Fibroblast of villous mesenchyme (primary cell): ENCODE measurements at regions not wholly inside any gene's neighbourhood (a gene's known extent, or its start where the extent isn't known, plus 50 kb on each side); places are given as distances from the start of the nearest gene placed in this dataset.

ENCODE experiments used
- DNase-seq: peaks from one replicate; pipeline ENCODE4 v3.0.0-alpha.2; 2010; ENCODE audit warnings: low read depth
- H3K4me3 ChIP-seq: 2 replicates; pipeline ENCODE4 v1.5.1; 2011; ENCODE audit warnings: low read depth, mild to moderate bottlenecking, low read length
- TF ChIP-seq, protein P1 (sequence below): IDR thresholded peaks from 2 replicates; pipeline ENCODE4 v1.5.1; 2012; ENCODE audit warnings: low read depth, mild to moderate bottlenecking, low read length; ENCODE audit not compliant: insufficient read depth

- H3K4me3 ChIP-seq = no peak overlapping the region
- TF ChIP-seq, protein P1, sequence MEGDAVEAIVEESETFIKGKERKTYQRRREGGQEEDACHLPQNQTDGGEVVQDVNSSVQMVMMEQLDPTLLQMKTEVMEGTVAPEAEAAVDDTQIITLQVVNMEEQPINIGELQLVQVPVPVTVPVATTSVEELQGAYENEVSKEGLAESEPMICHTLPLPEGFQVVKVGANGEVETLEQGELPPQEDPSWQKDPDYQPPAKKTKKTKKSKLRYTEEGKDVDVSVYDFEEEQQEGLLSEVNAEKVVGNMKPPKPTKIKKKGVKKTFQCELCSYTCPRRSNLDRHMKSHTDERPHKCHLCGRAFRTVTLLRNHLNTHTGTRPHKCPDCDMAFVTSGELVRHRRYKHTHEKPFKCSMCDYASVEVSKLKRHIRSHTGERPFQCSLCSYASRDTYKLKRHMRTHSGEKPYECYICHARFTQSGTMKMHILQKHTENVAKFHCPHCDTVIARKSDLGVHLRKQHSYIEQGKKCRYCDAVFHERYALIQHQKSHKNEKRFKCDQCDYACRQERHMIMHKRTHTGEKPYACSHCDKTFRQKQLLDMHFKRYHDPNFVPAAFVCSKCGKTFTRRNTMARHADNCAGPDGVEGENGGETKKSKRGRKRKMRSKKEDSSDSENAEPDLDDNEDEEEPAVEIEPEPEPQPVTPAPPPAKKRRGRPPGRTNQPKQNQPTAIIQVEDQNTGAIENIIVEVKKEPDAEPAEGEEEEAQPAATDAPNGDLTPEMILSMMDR = peak; percentile 22
- peak; percentile 8 for DNase-seq
These were observed 224.5 kb upstream of the TAPT1 start for GRCh38 chr4:16450724-16451123.

DNA sequence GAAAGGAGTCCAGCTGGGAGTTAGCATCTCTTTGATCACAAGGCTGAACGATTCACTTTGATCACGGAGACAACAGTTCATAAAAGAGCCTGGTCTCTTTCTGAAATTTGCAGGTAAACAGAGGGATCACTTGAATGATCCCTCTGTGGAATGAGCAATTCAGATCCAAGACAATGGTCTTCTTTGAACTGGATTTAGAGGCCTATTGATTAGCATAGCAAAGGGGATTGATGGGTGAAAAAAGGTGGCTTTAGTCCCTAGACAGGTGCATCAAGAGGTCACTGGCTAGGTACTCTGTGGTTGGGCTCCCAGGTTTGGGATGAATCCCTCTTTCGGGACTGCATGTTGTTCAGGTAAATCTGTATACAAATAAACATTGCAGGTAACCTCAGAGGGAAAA lies 223.8 kb upstream of the TAPT1 start:
- TF ChIP-seq, protein P1 = no peak
- no peak overlapping the region for H3K4me3 ChIP-seq
- DNase-seq = no peak

DNA sequence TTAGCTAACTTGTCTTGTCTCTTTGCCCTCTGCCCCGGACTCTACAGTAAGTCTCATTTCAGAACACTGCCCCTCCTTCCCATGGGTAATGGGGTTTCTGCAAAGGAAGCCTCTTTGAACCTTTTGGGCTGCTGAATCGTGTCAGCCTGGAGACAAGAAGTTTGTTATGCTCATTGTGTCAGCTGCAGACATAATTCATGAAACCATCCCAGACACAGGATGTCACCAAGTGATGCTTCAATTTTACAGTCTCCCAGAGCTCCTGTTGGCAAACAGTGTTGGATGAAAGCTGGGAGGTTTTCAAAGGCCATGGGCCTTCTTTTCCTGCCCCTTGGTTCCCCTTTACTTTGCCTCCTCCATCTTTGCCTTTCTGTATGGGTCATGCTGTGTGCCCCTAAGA lies 223.1 kb upstream of the TAPT1 start:
- DNase-seq = no peak

GRCh38 chr4:16448241-16448840 lies 222.1 kb upstream of the TAPT1 start:
- no peak for DNase-seq
- TF ChIP-seq, protein P1 = no peak

More for the DNA sequence above, 223.1 kb upstream of the TAPT1 start:
- H3K4me3 ChIP-seq = no peak overlapping the region
- TF ChIP-seq, protein P1 = no peak

DNA sequence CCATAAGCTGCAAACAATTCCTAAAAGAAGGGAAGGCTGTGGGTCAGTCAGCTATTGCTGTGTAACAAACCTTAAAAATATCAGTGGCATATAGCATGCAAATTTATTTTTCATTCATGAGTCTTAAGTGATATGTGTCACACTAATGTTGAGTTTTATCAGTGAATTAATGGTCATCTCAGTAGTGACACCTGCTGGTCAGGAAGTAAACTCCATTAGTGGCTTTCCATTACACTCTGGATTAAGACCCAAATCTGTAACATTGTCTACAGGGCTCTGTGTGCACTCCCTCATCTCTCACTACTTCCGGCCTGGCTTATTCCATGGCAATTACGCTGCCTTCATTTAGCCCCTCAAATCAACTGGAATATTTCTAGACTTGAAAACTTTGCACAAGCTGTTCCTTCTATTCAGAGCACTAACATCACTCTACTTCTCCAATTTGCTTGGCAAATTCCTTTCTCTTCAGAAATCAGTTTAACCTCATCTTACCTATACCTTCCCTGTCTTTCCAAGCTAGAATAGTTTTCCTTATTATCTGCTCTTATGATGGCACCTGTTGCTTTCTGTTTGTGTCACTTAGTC lies 217.3 kb upstream of the TAPT1 start:
- DNase-seq = peak; percentile 40
- TF ChIP-seq, protein P1 = peak; percentile 71

More at GRCh38 chr4:16448241-16448840, 222.1 kb upstream of the TAPT1 start:
- no peak overlapping the region for H3K4me3 ChIP-seq

DNA sequence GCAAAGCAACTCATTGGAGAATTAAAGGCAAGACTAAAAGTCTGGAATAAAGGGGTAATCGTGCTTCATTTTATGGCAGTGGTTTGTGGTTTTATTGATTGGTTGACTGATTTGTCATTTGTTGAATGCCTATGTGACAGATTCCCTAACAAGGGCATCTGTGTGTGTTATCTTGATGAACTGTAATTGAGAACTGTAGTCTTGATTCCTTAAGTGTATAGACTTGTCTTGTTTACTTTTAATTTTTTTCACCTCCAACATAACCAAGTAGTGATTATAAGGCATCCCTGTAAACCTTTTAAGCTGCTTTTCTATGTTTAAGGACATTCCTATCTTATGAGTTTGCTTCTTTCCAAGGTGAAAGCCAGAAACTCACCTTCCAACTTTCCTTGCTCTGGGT lies 216.0 kb upstream of the TAPT1 start:
- TF ChIP-seq, protein P1 = no peak
- DNase-seq = no peak
- H3K4me3 ChIP-seq = no peak overlapping the region

More for the DNA sequence above, 217.3 kb upstream of the TAPT1 start:
- H3K4me3 ChIP-seq = no peak overlapping the region
